Transverse colon (tissue), 4 donors: ENCODE measurements at regions not wholly inside any gene's neighbourhood (a gene's known extent, or its start where the extent isn't known, plus 50 kb on each side); places are given as distances from the start of the nearest gene placed in this dataset.

Source experiments
- DNase-seq: peaks from one replicate; pipeline ENCODE4 v3.0.0-alpha.2; 2019
- H3K27ac ChIP-seq, 4 donors: fragments of 200-600 bp; sonication (generic); 2 replicates each; pipeline ENCODE4 v1.5.1; 2016 to 2018; ENCODE audit warnings: inconsistent platforms in 4 of 4
- H3K27me3 ChIP-seq: fragments of 200-600 bp; sonication (generic); 2 replicates; pipeline ENCODE4 v1.5.1; 2017; ENCODE audit warnings: inconsistent platforms
- H3K36me3 ChIP-seq, 4 donors: fragments of 200-600 bp; sonication (generic); 2 replicates each; pipeline ENCODE4 v1.5.1; 2017 to 2019; ENCODE audit warnings: inconsistent platforms in 4 of 4
- H3K4me1 ChIP-seq, 4 donors: fragments of 200-600 bp; sonication (generic); 2 replicates each; pipeline ENCODE4 v1.5.1; 2017 to 2020; ENCODE audit warnings: inconsistent platforms in 4 of 4
- H3K4me3 ChIP-seq, 4 donors: fragments of 200-600 bp; sonication (generic); 1 replicate in 1 of 4; 2 replicates in 3 of 4; pipeline versions ENCODE4 v1.5.1 to v1.6.1; 2017 to 2019; ENCODE audit warnings: inconsistent platforms in 4 of 4
- H3K9me3 ChIP-seq, 2 donors: fragments of 200-600 bp; sonication (generic); 2 replicates each; pipeline ENCODE4 v1.5.1; 2017 to 2019; ENCODE audit warnings: inconsistent platforms in 2 of 2
- EP300 ChIP-seq: sonication (generic); formaldehyde crosslinking; IDR thresholded peaks from one replicate; pipeline ENCODE4 v1.6.1; 2017; ENCODE audit warnings: antibody characterized with exemption, low read depth
- POLR2A ChIP-seq: fragments of 450-650 bp; IDR thresholded peaks from one replicate; pipeline ENCODE4 v1.6.1; 2016; ENCODE audit warnings: antibody characterized with exemption, mild to moderate bottlenecking, moderate library complexity
- POLR2AphosphoS5 ChIP-seq, 3 donors: sonication (generic); formaldehyde crosslinking; IDR thresholded peaks; one replicate each; pipeline ENCODE4 v1.6.1; 2016; ENCODE audit warnings: antibody characterized with exemption in 3 of 3
- WGBS, 2 donors: methylation state at CpG; one replicate each; pipeline ENCODE4 v1.1.5; 2018; ENCODE audit warnings: low coverage in 1 of 2; 5-methylcytosine and 5-hydroxymethylcytosine counted together
- in situ Hi-C, 4 donors: fragments of 200-750 bp; cut with MboI; loops; one replicate each; pipeline versions ENCODE4 v1.15.0 to v1.15.1; 2017; ENCODE audit warnings: low sequenced_read_pairs in 3 of 4, low pct_ligation_motif_present in 1 of 4, low pct_unique_long_range_greater_than_20kb in 1 of 4
- intact Hi-C: fragments of 100-400 bp; cut with DNase I; formaldehyde crosslinking; loops from one replicate; pipeline ENCODE4 v1.15.1; 2023; ENCODE audit warnings: low total_unique reads
- TF ChIP-seq, protein P1 (sequence below), 5 experiments: fragments of 200-600 bp in 3 of 5; fragments of 450-650 bp in 2 of 5; sonication (generic) in 3 of 5; IDR thresholded peaks; 1 replicate in 2 of 5; 2 replicates in 3 of 5; pipeline ENCODE4 v1.5.1; 2016 to 2017; ENCODE audit warnings: antibody characterized with exemption in 5 of 5, inconsistent platforms in 3 of 5, mild to moderate bottlenecking in 2 of 5, moderate library complexity in 1 of 5

- 83 to 87% methylated on average over 1 to 2 of the region's 2 CpGs for whole genome bisulfite sequencing, 2 donors
Observed at GRCh38 chr2:217465100-217465499, 537.7 kb downstream of the TNS1 start.

DNA sequence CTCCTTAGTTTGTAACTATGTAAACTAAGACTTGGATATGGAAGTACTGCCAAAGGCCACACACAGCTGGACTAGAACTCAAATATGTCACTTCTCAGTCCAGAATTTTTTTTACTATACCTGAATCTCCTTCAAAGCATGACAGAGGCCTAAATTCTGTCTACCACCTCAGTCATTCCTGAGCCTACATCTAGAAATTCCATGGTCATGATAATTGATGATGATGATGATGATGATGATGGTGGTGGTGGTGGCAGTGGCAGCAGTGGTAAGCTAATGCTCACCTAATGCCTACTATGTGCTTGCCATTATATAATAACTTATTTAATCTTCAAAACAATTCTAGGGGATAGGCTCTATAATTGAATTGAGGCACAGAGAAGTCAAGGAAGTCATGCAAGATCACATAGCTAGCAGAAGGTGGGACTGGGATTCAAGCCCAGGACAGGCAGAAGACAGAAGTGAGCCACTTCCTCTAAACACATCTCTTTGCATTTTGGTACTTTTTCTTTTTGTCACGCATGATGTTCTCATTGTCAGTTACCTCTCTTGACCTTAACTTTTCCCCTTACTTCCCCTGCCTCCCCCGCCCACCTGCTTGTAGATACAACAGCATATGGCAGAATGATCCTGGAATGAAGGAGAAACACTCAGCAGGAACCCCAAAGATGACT, 539.3 kb downstream of the TNS1 start:
- DNase-seq = no peak
- Histone ChIP-seq H3K9me3 (no peaks in the 10 kb centered on the region), H3K36me3 (no peaks in the 10 kb centered on the region), H3K4me3 (no peak overlapping the region), H3K27me3 (no peaks in the 10 kb centered on the region), H3K4me1 (no peaks in the 10 kb centered on the region), H3K27ac (no peak overlapping the region)
- WGBS, 2 donors = 83 to 100% methylated on average over 1 to 2 of the region's 2 CpGs
- TF ChIP-seq EP300 (no peak), POLR2A (no peak), POLR2AphosphoS5 (IDR thresholded peaks at IDR 0.05) (no peak)
- TF ChIP-seq, protein P1, sequence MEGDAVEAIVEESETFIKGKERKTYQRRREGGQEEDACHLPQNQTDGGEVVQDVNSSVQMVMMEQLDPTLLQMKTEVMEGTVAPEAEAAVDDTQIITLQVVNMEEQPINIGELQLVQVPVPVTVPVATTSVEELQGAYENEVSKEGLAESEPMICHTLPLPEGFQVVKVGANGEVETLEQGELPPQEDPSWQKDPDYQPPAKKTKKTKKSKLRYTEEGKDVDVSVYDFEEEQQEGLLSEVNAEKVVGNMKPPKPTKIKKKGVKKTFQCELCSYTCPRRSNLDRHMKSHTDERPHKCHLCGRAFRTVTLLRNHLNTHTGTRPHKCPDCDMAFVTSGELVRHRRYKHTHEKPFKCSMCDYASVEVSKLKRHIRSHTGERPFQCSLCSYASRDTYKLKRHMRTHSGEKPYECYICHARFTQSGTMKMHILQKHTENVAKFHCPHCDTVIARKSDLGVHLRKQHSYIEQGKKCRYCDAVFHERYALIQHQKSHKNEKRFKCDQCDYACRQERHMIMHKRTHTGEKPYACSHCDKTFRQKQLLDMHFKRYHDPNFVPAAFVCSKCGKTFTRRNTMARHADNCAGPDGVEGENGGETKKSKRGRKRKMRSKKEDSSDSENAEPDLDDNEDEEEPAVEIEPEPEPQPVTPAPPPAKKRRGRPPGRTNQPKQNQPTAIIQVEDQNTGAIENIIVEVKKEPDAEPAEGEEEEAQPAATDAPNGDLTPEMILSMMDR (IDR thresholded peaks at IDR 0.05) = no peak
- intact Hi-C loops = no loop called here
- in situ Hi-C loops = no loop called here

More at GRCh38 chr2:217465100-217465499, 537.7 kb downstream of the TNS1 start:
- H3K27ac ChIP-seq = no peak overlapping the region
- no peaks in the 10 kb centered on the region for H3K9me3 ChIP-seq
- DNase-seq = no peak
- in situ Hi-C loops (no loop called here), intact Hi-C loops (no loop called here)
- no peaks in the 10 kb centered on the region for H3K27me3 ChIP-seq
- H3K4me1 ChIP-seq = no peaks in the 10 kb centered on the region
- H3K4me3 ChIP-seq = no peak overlapping the region
- H3K36me3 ChIP-seq = no peaks in the 10 kb centered on the region
- TF ChIP-seq POLR2AphosphoS5 (IDR thresholded peaks at IDR 0.05) (no peak), POLR2A (no peak), EP300 (no peak)
- TF ChIP-seq, protein P1 (IDR thresholded peaks at IDR 0.05) = no peak

- Histone ChIP-seq H3K27ac (no peak overlapping the region), H3K36me3 (no peaks in the 10 kb centered on the region), H3K9me3 (no peaks in the 10 kb centered on the region), H3K27me3 (no peaks in the 10 kb centered on the region), H3K4me3 (no peak overlapping the region), H3K4me1 (no peaks in the 10 kb centered on the region)
- TF ChIP-seq POLR2A (no peak), EP300 (no peak), POLR2AphosphoS5 (IDR thresholded peaks at IDR 0.05) (no peak)
- TF ChIP-seq, protein P1 (IDR thresholded peaks at IDR 0.05) = no peak
- in situ Hi-C loops = no loop called here
- no peak for DNase-seq
- intact Hi-C loops = no loop called here
- 32 to 48% methylated on average over 2 of the region's 2 CpGs for WGBS, 2 donors
Observed at GRCh38 chr2:217462121-217462520, 540.7 kb downstream of the TNS1 start.

GRCh38 chr2:217461674-217462073, 541.1 kb downstream of the TNS1 start:
- H3K27ac ChIP-seq = no peak overlapping the region
- H3K9me3 ChIP-seq = no peaks in the 10 kb centered on the region
- no peaks in the 10 kb centered on the region for H3K4me1 ChIP-seq
- H3K36me3 ChIP-seq = no peaks in the 10 kb centered on the region
- WGBS, 2 donors = 54 to 56% methylated on average over 4 of the region's 4 CpGs
- H3K4me3 ChIP-seq = no peak overlapping the region
- no peaks in the 10 kb centered on the region for H3K27me3 ChIP-seq
- no peak for TF ChIP-seq EP300
- no peak for TF ChIP-seq POLR2AphosphoS5 (IDR thresholded peaks at IDR 0.05)
- TF ChIP-seq POLR2A = no peak
- TF ChIP-seq, protein P1 (IDR thresholded peaks at IDR 0.05) = no peak
- intact Hi-C loops = no loop called here
- no peak for DNase-seq
- in situ Hi-C loops = no loop called here
